PFSK-1 (cell line): ENCODE measurements at regions not wholly inside any gene's neighbourhood (a gene's known extent, or its start where the extent isn't known, plus 50 kb on each side); places are given as distances from the start of the nearest gene placed in this dataset.

Experiments
- FOXP2 ChIP-seq: optimal IDR thresholded peaks from 2 replicates; pipeline ENCODE3; 2011; ENCODE audit warnings: borderline replicate concordance, control low read depth, inconsistent platforms; ENCODE audit not compliant: insufficient read depth; ENCODE audit errors: extremely low read length, extremely low read depth
- POLR2AphosphoS5 ChIP-seq: IDR thresholded peaks from 2 replicates; pipeline ENCODE4 v1.6.1; 2012; ENCODE audit warnings: low read depth, mild to moderate bottlenecking, control low read depth, low read length, moderate library complexity
- REST ChIP-seq, 2 experiments: IDR thresholded peaks; 2 replicates each; pipeline versions ENCODE4 v1.6.1 to v1.8.0; 2011 to 2012; ENCODE audit warnings: low read depth in 2 of 2, low read length in 2 of 2, control low read depth in 1 of 2, inconsistent platforms in 1 of 2, mild to moderate bottlenecking in 1 of 2, moderate library complexity in 1 of 2; ENCODE audit not compliant: insufficient read depth in 1 of 2
- SIN3A ChIP-seq: IDR thresholded peaks from 2 replicates; pipeline ENCODE4 v1.6.1; 2012; ENCODE audit warnings: mild to moderate bottlenecking, low read length, moderate library complexity, borderline replicate concordance; ENCODE audit not compliant: insufficient read depth
- TAF1 ChIP-seq: IDR thresholded peaks from 2 replicates; pipeline ENCODE4 v1.6.1; 2012; ENCODE audit warnings: low read length, control low read depth, borderline replicate concordance; ENCODE audit not compliant: insufficient read depth

DNA sequence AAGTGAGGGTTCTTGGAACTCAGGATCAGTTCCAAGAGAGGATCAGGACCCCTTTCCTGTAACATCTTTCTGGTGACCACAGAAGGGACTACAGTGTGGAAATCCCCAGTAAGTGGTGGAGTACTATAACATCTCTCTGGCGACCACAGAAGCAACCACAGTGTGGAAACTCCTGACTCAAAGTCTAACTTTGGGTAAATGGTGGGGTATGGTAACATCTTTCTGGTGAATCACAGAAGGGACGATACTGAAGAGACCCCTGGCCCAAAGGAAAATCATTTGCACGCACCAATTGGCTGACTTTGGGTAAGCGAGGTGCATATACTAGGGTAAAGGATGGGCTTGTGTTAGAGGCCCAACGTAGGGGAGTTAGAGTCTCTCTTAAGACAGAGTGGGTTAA, 56.3 kb upstream of the GULP1 start:
- TF ChIP-seq POLR2AphosphoS5 (no peak), SIN3A (no peak), TAF1 (no peak), REST (IDR thresholded peaks at IDR 0.05; ENCODE audit: insufficient read depth in 1 of 2, low read depth in 2 of 2, low read length in 2 of 2) (no peak), FOXP2 (no peak)

DNA sequence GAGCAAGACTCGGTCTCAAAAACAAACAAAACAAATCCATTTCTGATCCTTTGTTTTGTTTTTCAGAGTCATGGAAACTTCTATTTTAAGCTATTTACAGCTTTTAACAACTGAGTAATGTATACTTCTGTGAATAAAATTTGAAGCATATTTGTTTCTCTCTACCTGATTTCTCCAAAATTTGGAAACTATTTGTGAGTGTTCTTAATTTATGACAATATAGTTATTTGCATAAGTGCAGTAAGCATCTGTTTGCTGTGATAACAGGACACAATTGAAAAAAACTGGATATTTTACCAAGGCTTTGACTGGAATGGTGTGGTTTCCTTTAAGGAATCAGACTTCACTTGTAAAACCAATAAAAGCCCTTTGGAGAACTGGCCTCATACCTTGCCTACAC, 53.3 kb upstream of the GULP1 start:
- TF ChIP-seq TAF1 (no peak), POLR2AphosphoS5 (no peak), SIN3A (no peak), FOXP2 (no peak), REST (IDR thresholded peaks at IDR 0.05; ENCODE audit: insufficient read depth in 1 of 2, low read depth in 2 of 2, low read length in 2 of 2) (no peak)
